ENCODE measurements at regions not wholly inside any gene's neighbourhood (a gene's known extent, or its start where the extent isn't known, plus 50 kb on each side); places are given as distances from the start of the nearest gene placed in this dataset.

DNA sequence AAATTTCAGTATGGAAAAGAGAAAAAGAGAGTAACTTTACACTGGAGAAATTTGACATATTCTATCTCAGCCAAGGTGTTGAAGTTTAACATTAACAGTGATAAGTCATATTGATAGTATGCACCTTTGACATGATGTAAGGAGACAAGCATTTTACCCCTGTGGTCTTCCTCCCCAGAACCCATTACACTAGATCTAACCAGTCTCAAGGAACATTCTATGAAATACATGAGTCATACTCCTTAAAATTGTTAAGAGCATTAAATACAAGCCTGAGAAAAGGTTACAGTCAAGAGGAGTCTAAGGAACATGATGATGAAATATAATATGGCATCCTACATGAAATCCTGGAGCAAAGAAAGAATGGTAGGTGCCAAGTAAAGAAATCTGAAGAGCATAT is 1151.3 kb upstream of the IGFBP7 start:
- TF ChIP-seq, protein P1, sequence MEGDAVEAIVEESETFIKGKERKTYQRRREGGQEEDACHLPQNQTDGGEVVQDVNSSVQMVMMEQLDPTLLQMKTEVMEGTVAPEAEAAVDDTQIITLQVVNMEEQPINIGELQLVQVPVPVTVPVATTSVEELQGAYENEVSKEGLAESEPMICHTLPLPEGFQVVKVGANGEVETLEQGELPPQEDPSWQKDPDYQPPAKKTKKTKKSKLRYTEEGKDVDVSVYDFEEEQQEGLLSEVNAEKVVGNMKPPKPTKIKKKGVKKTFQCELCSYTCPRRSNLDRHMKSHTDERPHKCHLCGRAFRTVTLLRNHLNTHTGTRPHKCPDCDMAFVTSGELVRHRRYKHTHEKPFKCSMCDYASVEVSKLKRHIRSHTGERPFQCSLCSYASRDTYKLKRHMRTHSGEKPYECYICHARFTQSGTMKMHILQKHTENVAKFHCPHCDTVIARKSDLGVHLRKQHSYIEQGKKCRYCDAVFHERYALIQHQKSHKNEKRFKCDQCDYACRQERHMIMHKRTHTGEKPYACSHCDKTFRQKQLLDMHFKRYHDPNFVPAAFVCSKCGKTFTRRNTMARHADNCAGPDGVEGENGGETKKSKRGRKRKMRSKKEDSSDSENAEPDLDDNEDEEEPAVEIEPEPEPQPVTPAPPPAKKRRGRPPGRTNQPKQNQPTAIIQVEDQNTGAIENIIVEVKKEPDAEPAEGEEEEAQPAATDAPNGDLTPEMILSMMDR (IDR thresholded peaks at IDR 0.05): no peak
- no peak for TF ChIP-seq EP300 (IDR thresholded peaks at IDR 0.05)
